Fibroblast of the aortic adventitia (primary cell): ENCODE measurements at regions not wholly inside any gene's neighbourhood (a gene's known extent, or its start where the extent isn't known, plus 50 kb on each side); places are given as distances from the start of the nearest gene placed in this dataset.

Experiments used
- DNase-seq: peaks from one replicate; pipeline ENCODE4 v3.0.0-alpha.2; 2010; ENCODE audit warnings: low read depth
- H3K4me3 ChIP-seq: 2 replicates; pipeline ENCODE4 v1.5.1; 2011; ENCODE audit warnings: low read depth, mild to moderate bottlenecking, control low read depth, low read length, moderate library complexity
- TF ChIP-seq, protein P1 (sequence below): IDR thresholded peaks from 2 replicates; pipeline ENCODE4 v1.5.1; 2011; ENCODE audit warnings: mild to moderate bottlenecking, low read length, control low read depth, inconsistent platforms; ENCODE audit not compliant: insufficient read depth

DNA sequence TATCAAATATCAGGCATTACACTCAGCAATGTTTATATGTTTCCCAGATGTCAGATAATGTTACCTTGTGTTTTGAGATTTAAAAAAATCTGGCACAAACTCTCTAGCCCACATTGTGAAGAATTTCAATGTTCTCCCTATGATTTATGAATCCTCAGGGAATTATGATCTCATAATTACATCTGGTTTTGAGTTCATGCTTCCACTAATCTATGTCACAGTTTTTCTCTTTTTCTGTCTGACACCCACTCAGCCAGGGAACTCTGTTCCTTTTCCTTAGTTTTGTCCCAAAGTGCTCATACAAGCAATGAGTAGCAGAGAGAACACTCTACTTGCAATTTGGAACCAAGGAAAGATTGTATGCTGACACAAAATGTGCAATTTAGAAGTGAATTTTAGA is 212.1 kb upstream of the POF1B start:
- TF ChIP-seq, protein P1, sequence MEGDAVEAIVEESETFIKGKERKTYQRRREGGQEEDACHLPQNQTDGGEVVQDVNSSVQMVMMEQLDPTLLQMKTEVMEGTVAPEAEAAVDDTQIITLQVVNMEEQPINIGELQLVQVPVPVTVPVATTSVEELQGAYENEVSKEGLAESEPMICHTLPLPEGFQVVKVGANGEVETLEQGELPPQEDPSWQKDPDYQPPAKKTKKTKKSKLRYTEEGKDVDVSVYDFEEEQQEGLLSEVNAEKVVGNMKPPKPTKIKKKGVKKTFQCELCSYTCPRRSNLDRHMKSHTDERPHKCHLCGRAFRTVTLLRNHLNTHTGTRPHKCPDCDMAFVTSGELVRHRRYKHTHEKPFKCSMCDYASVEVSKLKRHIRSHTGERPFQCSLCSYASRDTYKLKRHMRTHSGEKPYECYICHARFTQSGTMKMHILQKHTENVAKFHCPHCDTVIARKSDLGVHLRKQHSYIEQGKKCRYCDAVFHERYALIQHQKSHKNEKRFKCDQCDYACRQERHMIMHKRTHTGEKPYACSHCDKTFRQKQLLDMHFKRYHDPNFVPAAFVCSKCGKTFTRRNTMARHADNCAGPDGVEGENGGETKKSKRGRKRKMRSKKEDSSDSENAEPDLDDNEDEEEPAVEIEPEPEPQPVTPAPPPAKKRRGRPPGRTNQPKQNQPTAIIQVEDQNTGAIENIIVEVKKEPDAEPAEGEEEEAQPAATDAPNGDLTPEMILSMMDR = no peak
- DNase-seq = no peak
- H3K4me3 ChIP-seq = no peak overlapping the region

DNA sequence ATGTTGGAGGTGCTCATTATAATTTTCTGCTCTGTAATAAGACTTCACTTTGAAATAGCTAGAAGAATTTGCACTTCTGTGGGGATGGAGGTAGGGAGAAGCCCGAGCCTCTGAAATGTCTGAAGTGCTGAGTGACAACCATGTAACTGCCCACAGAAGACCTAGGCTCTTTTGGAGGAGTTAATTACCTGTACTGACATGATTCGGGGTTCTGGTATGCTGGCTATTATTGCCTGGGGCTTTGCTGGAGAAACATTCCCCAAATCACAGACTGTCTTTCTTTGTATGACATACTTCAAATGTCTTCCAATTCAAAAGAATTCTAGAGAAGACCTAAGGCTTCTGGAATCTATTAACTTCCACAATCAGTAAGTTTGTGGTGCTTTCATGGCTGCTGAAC is 211.2 kb upstream of the POF1B start:
- no peak for DNase-seq
- H3K4me3 ChIP-seq = no peak overlapping the region
- TF ChIP-seq, protein P1 = no peak

DNA sequence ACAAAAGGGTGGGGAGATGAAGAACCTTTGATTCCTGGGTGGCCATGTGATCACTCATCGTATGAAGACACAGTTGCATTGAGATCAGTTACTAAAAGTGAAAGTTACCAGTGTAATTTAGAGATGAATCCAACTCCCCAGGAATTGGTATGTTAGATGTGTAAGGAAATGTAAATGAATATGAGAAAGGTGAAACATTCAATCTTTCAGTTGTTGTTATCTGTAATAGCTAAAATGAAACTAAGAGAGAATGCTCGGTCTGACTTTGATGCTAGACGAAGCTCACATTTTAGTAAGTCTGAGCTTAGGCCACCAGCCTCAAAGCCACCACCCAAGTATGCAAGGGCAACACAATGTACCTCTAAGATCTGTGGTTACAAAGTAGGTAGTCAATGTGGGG is 194.3 kb upstream of the POF1B start:
- no peak for DNase-seq
- TF ChIP-seq, protein P1 = no peak
- no peak overlapping the region for H3K4me3 ChIP-seq

DNA sequence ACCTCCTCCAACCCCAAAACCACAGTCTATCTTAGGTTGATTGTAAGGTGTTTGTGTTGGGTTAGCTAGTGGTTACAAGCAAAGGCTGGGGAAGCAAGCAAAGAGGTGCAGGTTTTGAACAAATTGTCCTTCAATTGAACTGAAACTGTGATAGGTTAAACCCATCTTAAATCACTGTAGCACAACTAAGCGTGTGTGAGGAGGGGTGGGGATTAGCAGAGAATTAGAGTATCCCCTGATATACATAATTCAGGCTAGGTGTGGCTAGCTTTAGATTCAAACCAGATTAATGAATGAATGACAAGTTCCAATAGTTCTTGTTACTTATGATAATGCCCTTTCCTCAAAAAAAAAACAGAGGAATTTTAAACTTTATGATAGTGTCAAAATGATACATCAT is 191.0 kb upstream of the POF1B start:
- TF ChIP-seq, protein P1 = no peak
- H3K4me3 ChIP-seq = no peak overlapping the region
- no peak for DNase-seq

DNA sequence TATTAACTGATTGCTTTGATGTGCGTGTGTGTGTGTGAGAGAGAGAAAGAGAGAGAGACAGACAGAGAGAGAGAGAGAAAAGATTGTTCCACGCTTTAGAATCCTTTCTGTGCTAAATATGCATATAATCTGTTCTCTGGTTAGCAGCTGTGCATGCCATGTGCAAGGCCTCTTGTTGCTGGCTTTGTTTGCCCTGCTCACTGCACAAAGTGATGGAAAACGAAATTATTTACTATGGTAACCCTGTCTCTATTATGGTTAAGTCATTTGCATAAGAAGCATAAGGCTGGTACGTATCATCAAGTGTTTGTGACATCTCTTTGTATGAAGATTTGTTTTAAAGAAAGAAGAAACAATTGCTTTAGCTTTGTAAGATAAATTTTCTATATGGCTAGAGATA is 190.2 kb upstream of the POF1B start:
- TF ChIP-seq, protein P1 = no peak
- H3K4me3 ChIP-seq = no peak overlapping the region
- DNase-seq = no peak

DNA sequence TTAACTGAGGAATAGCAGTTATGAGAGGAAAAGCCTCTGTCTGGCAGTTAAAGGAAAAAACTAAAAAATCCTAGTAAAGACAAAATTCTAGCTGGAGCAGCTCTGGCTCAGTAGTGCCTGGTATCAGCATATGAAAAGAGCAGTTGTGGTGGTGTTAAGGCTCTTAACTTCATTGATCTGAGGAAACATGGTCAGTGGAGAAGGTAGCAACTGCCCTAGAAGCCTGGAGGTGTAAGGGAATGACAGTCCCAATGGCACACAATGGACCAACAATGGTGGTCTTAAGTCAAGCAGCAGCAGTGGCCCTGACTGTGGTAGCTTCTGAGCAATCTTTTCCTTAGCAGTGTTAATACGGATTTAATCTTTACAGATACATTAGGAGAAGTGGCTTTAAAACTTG is 189.6 kb upstream of the POF1B start:
- TF ChIP-seq, protein P1 = no peak
- no peak overlapping the region for H3K4me3 ChIP-seq

DNA sequence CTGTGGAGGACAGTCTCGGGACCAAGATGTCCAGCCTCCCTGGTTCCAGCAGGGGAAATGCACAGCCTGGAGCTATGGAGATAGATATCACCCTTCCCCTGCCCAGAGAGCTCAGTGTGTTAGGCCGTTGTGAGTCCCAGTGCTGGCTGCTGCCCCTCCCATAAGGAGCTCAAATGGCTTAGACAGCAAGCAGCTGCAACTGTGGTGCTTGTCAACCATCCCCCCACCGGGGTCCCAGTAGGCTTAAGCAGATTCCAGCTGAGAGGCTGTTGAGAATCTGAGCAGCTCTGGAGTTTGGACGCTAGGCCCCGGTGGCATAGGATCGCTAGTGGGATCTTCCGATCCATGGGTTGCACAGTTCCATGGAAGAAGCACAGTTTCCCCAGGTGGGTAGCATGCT is 181.8 kb upstream of the POF1B start:
- TF ChIP-seq, protein P1 = no peak
- no peak overlapping the region for H3K4me3 ChIP-seq
- no peak for DNase-seq

More for the DNA sequence above, 189.6 kb upstream of the POF1B start:
- DNase-seq = no peak
